Limb (tissue), 2 donors: ENCODE measurements at regions not wholly inside any gene's neighbourhood (a gene's known extent, or its start where the extent isn't known, plus 50 kb on each side); places are given as distances from the start of the nearest gene placed in this dataset.
A peak's percentile ranks its signal among the peaks of the same experiment; 100 is the strongest.

ENCODE experiments used
- DNase-seq, 2 donors: peaks; one replicate each; pipeline ENCODE4 v3.0.0-alpha.2; 2016; ENCODE audit errors: extremely low spot score in 2 of 2

- no peak for DNase-seq
Observed at GRCh38 chr2:212709280-212709679, 170.7 kb upstream of the ERBB4 start.

- DNase-seq: no peak
Observed at GRCh38 chr2:212708355-212708754, 169.8 kb upstream of the ERBB4 start.

DNA sequence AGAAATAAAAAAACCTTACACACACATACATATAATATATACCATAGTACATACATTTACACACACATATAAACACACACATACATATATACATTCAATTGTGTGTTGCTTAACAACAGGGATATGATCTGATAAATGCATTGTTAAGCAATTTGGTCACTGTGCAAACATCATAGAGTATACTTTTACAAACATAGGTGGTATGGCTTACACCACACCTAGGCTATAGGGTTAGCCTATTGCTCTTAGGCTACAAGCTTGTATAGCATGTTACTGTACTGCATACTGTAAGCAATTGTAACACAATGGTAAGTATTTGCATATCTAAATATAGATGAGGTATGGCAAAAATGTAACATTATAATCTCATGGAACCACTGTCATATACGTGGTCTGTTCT, 156.8 kb upstream of the ERBB4 start:
- no peak for DNase-seq

DNA sequence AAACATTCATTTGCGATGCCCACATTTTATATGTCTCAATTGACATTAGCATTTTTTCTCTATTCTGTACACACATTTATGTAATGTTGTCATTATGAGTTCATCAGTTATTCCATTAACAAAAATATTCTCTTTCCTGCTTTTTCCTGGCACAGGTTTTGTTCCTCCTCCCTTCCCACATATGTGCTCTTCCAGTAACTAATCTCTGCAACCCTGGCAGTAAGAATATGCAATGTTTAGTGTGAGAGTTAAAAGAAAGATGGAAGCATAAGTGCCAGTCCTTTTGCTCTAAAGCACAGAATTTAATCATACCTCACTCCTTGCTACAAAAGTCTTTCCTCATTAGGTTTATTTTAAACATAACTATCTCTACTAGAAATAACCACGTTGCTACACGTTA, 155.8 kb upstream of the ERBB4 start:
- no peak for DNase-seq

DNA sequence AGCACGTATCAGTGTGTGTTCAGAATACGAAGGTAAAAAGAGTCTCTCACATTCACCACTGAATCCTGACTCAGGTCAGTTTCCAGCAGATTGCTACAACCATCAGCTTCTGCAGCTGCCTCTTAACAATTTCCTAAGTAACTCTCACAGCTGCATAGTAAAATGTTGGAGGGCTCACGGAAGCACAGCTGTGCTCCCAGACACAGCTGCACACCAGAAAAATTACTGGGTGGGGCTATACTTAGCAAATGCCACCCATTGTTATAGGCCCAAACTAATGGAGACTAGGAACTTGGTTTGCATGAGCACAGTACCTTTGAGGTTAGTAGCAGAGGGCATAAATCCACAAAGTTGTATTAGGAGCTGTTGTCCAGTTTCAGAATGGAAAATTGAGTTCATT, 153.9 kb upstream of the ERBB4 start:
- peak; percentile 34 to 67 for DNase-seq

- DNase-seq: peak; percentile 76 to 77
Observed at GRCh38 chr2:212686285-212686895, 147.8 kb upstream of the ERBB4 start.

GRCh38 chr2:212683346-212684097, 144.9 kb upstream of the ERBB4 start:
- no peak for DNase-seq

- no peak for DNase-seq
Observed at GRCh38 chr2:212682937-212683336, 144.3 kb upstream of the ERBB4 start.

DNA sequence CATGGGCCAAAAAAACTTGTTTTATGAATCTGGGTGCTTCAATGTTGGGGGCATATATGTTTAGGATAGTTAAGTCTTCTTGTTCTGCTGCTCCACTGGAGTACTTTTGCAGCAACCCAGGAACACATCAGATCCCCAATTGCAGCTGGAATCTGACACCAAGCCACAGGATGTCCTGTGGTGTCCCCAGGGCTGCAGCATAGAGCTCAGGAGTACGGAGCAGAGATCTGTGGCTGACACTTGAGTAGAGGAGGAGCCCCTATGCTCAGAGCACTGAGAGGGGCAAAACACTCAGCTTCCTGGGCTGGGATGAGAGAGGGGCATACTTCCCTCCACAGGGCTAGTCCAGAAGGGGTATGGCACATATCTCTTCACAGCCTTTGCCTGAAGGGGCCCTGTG, 138.9 kb upstream of the ERBB4 start:
- no peak for DNase-seq

DNA sequence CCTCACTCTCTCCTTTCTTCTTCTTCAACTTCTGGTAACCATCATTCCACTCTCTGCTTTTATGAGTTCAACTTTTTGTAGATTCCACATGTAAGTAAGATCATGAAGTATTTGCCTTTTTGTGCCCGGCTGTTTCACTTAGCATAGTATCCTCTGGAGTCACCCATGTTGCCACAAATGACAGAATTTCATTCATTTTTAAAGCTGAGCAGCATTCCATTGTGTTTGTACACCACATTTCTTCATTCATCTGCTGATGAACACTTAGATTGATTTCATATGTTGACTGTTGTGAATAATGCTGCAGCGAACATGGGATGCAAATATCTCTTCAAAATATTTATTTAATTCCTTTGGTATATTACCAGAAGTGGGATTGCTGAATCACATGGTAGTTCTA, 133.6 kb upstream of the ERBB4 start:
- no peak for DNase-seq

- DNase-seq: no peak
Observed at GRCh38 chr2:212669761-212670160, 131.2 kb upstream of the ERBB4 start.

GRCh38 chr2:212667751-212668316, 129.2 kb upstream of the ERBB4 start:
- DNase-seq: no peak

GRCh38 chr2:212665948-212666347, 127.3 kb upstream of the ERBB4 start:
- no peak for DNase-seq

DNA sequence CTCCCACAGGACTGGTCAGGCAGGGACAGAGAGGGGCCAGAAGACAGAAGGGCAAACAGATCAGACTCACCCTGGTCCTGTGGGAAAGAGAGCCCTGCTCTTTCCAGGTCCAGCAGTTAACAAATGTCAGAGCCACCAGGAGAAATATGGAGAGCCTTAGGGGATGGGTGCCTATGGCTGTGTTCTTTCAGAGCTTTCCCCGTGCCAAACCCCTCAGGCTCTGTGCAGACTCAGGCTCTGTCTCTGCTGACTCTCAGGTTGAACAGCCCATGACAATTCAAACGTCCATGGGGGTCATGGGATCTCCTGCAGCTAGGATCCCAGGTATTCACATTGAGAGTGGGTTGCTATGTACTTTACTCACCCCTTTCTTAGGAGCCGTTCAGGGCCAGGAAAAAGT, 120.8 kb upstream of the ERBB4 start:
- DNase-seq: no peak

DNA sequence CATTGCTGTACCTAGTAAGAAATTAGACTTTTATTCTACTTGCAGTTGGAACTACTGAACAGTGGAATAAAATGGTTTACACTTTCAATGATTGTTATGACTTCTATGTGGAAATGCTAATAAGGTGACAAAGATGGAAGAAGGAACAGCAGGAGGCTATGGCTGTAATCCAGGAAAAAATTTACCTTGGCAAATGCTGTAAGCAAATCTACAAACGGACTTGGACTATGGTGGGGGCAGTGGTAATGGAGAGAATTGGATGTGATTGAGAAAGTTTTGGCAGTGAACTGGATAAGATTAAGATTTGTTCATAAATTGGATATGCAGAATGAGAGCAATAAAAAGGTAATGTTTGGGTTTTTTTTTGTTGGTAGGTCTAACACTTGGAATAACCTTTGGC, 111.0 kb upstream of the ERBB4 start:
- no peak for DNase-seq

GRCh38 chr2:212646698-212647366, 108.2 kb upstream of the ERBB4 start:
- DNase-seq: no peak

- no peak for DNase-seq
Observed at GRCh38 chr2:212644195-212644837, 105.7 kb upstream of the ERBB4 start.

DNA sequence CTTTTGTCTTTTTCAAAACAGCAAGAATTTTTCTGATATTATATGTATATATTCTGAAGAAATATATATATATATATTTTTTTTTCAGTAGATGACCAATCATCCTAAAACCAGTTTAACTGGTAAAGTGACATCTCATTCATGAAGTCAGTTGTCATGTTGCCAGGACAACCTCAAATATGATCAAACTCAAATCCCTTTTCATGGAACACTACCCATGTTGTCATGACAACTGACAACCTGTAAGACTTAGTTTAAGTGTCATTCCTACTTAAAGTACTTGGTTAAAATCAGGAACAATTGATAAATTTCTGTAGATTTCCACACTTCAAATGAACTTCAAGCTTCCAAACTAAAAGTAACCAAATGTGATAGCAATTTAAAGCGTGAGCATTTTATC, 101.8 kb upstream of the ERBB4 start:
- DNase-seq: no peak

DNA sequence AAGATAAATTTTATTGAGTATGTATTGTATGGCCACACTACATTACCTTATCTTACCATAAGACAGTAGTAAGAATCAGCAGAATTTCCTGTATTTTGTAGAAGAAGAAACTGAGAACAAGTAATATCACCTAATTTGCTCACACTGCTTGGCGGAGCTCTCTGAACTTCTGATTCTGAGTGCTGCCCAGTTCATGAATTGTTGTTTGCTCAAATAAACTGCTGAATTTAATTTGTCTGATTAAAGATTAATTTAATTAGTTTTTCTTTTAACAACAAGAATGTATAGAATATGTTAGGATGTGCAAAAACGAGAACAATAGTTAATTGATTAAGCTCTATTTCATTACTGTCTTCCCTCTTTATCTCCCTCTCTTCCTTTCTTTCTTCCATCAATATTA, 100.1 kb upstream of the ERBB4 start:
- DNase-seq: no peak

GRCh38 chr2:212628586-212628985, 90.0 kb upstream of the ERBB4 start:
- no peak for DNase-seq

- DNase-seq: no peak
Observed at GRCh38 chr2:212626371-212626918, 87.8 kb upstream of the ERBB4 start.

DNA sequence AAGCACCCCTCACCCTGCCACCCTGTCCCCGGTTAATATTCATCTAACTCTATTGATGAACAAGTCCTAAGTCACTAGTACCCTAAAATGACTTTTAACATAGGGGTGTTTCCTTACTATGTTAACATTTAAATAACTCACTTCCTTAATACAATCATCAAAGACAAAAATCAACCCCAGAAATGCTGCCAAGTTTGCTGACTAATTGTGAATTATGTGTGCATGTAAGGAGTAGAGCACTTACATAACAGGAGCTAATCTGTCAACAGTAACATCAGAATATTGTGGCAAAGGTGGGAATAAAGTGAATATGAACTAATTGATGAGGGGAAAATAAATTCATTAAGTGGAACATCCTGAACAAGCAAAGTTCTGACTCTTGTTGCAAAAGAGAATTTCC, 81.4 kb upstream of the ERBB4 start:
- no peak for DNase-seq
